Gastroesophageal sphincter (tissue), 4 donors: ENCODE measurements at regions not wholly inside any gene's neighbourhood (a gene's known extent, or its start where the extent isn't known, plus 50 kb on each side); places are given as distances from the start of the nearest gene placed in this dataset.

Experiments used
- ATAC-seq: fragments of 150-250 bp; one replicate; pipeline ENCODE4 v1.9.1; 2016; ENCODE audit warnings: mild to moderate bottlenecking, moderate library complexity
- H3K27ac ChIP-seq, 4 donors: fragments of 200-600 bp; sonication (generic) in 3 of 4; 1 replicate in 3 of 4; 2 replicates in 1 of 4; pipeline ENCODE4 v1.5.1; 2016 to 2019
- H3K27me3 ChIP-seq: fragments of 200-600 bp; sonication (generic); one replicate; pipeline ENCODE4 v1.5.1; 2019
- H3K36me3 ChIP-seq, 2 donors: fragments of 200-600 bp; sonication (generic); one replicate each; pipeline ENCODE4 v1.5.1; 2019; ENCODE audit warnings: control low read depth in 1 of 2
- H3K4me1 ChIP-seq, 3 donors: fragments of 200-600 bp; sonication (generic); 1 replicate in 2 of 3; 2 replicates in 1 of 3; pipeline ENCODE4 v1.5.1; 2016 to 2019; ENCODE audit warnings: control low read depth in 2 of 3
- H3K4me3 ChIP-seq, 2 donors: fragments of 200-600 bp; sonication (generic); one replicate each; pipeline ENCODE4 v1.5.1; 2019; ENCODE audit warnings: mild to moderate bottlenecking in 1 of 2, moderate library complexity in 1 of 2
- H3K9me3 ChIP-seq, 3 donors: fragments of 200-600 bp; sonication (generic); one replicate each; pipeline ENCODE4 v1.5.1; 2017 to 2019; ENCODE audit warnings: control low read depth in 2 of 3
- EP300 ChIP-seq: sonication (generic); formaldehyde crosslinking; IDR thresholded peaks from one replicate; pipeline ENCODE4 v1.6.1; 2017; ENCODE audit warnings: antibody characterized with exemption, mild to moderate bottlenecking
- POLR2A ChIP-seq, 2 donors: fragments of 450-650 bp; IDR thresholded peaks; one replicate each; pipeline ENCODE4 v1.6.1; 2017; ENCODE audit warnings: antibody characterized with exemption in 2 of 2, mild to moderate bottlenecking in 2 of 2, moderate library complexity in 1 of 2
- POLR2AphosphoS5 ChIP-seq: sonication (generic); formaldehyde crosslinking; IDR thresholded peaks from one replicate; pipeline ENCODE4 v1.6.1; 2017; ENCODE audit warnings: antibody characterized with exemption
- WGBS, 2 donors: methylation state at CpG; one replicate each; pipeline ENCODE4 v1.1.5; 2018; ENCODE audit warnings: low coverage in 1 of 2; 5-methylcytosine and 5-hydroxymethylcytosine counted together
- TF ChIP-seq, protein P1 (sequence below), 4 experiments: fragments of 200-600 bp in 2 of 4; fragments of 450-650 bp in 2 of 4; sonication (generic) in 1 of 4; IDR thresholded peaks; one replicate each; pipeline ENCODE4 v1.5.1; 2017 to 2019; ENCODE audit warnings: antibody characterized with exemption in 4 of 4, mild to moderate bottlenecking in 2 of 4, moderate library complexity in 2 of 4

- Histone ChIP-seq H3K4me3 (no peak overlapping the region), H3K36me3 (no peaks in the 10 kb centered on the region), H3K4me1 (no peaks in the 10 kb centered on the region), H3K27ac (no peak overlapping the region), H3K27me3 (peaks cover 22% of the 10 kb centered on the region), H3K9me3 (peaks cover 0 to 41% (median 0%) of the 10 kb centered on the region in 3 donors)
- TF ChIP-seq POLR2AphosphoS5 (no peak), EP300 (no peak)
- no peak for ATAC-seq
- WGBS, 2 donors: 81 to 82% methylated on average over 5 to 6 of the region's 6 CpGs
Observed at GRCh38 chr12:131449027-131449426, 261.9 kb upstream of the SFSWAP start.

- H3K27ac ChIP-seq: no peak overlapping the region
- H3K36me3 ChIP-seq: no peaks in the 10 kb centered on the region
- ATAC-seq: no peak
- peaks cover 32% of the 10 kb centered on the region for H3K27me3 ChIP-seq
- H3K4me1 ChIP-seq: no peaks in the 10 kb centered on the region
- WGBS, 2 donors: 6% methylated on average over 6 of the region's 10 CpGs; no CpG with 5 or more reads in 1 of the 2 donors
- peaks cover 0 to 41% (median 0%) of the 10 kb centered on the region in 3 donors for H3K9me3 ChIP-seq
- H3K4me3 ChIP-seq: no peak overlapping the region
- TF ChIP-seq POLR2A (IDR thresholded peaks at IDR 0.05) (no peak), EP300 (no peak), POLR2AphosphoS5 (no peak)
- TF ChIP-seq, protein P1, sequence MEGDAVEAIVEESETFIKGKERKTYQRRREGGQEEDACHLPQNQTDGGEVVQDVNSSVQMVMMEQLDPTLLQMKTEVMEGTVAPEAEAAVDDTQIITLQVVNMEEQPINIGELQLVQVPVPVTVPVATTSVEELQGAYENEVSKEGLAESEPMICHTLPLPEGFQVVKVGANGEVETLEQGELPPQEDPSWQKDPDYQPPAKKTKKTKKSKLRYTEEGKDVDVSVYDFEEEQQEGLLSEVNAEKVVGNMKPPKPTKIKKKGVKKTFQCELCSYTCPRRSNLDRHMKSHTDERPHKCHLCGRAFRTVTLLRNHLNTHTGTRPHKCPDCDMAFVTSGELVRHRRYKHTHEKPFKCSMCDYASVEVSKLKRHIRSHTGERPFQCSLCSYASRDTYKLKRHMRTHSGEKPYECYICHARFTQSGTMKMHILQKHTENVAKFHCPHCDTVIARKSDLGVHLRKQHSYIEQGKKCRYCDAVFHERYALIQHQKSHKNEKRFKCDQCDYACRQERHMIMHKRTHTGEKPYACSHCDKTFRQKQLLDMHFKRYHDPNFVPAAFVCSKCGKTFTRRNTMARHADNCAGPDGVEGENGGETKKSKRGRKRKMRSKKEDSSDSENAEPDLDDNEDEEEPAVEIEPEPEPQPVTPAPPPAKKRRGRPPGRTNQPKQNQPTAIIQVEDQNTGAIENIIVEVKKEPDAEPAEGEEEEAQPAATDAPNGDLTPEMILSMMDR (IDR thresholded peaks at IDR 0.05): no peak
Observed at GRCh38 chr12:131452444-131452860, 258.4 kb upstream of the SFSWAP start.

DNA sequence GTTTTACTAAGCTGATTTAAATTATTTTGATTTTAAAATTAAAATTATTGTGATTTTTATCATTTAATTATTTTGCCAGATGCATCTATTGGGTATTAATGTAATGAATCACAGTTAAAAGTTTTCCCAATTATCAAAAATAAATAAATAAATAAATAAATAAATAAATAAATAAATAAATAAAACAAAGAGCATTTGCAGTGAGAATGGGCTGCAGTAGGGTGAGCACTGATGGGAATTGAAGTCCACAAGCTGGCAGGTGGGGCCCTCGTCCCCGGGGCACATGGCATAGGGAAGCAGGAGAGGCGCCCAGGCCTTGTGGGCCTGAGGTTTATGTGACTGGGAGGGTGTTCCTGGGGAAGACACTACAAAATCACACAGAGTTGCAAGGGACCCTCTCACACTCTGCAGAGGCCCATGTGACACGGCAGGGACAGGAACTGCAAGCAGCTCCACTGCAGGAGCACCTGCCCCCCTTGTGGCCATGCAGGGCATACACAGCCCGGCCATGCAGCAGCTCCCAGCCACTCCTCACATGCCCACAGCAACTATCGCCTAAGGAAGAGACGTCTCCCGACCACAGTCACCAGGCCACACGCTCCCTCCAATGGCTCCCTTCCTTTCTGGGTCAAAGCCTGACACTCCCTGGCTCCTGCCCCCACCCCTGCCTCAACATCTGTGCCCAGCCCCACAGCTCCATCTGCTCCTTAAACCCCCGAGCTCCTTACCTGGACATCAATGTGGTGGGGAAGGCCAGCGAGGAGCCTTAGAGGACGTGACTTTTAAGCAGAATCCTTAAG, 256.3 kb upstream of the SFSWAP start:
- Histone ChIP-seq H3K27me3 (peaks cover 50% of the 10 kb centered on the region), H3K4me3 (no peak overlapping the region), H3K9me3 (peaks cover 0 to 26% (median 0%) of the 10 kb centered on the region in 3 donors), H3K27ac (no peak overlapping the region), H3K4me1 (no peaks in the 10 kb centered on the region), H3K36me3 (no peaks in the 10 kb centered on the region)
- no peak for TF ChIP-seq POLR2A (IDR thresholded peaks at IDR 0.05)
- TF ChIP-seq, protein P1 (IDR thresholded peaks at IDR 0.05): peak in 2 of 4 experiments; percentile 47 to 64
- WGBS, 2 donors: 31% methylated on average over 6 of the region's 12 CpGs; no CpG with 5 or more reads in 1 of the 2 donors
- ATAC-seq: no peak

GRCh38 chr12:131455218-131455506, 255.7 kb upstream of the SFSWAP start:
- Histone ChIP-seq H3K4me1 (no peaks in the 10 kb centered on the region), H3K4me3 (no peak overlapping the region), H3K36me3 (no peaks in the 10 kb centered on the region), H3K9me3 (peaks cover 0 to 22% (median 0%) of the 10 kb centered on the region in 3 donors), H3K27ac (no peak overlapping the region), H3K27me3 (peaks cover 55% of the 10 kb centered on the region)
- TF ChIP-seq POLR2A (IDR thresholded peaks at IDR 0.05) (no peak), EP300 (no peak), POLR2AphosphoS5 (no peak)
- TF ChIP-seq, protein P1 (IDR thresholded peaks at IDR 0.05): no peak
- ATAC-seq: no peak
- 70 to 76% methylated on average over 2 to 10 of the region's 10 CpGs for WGBS, 2 donors

DNA sequence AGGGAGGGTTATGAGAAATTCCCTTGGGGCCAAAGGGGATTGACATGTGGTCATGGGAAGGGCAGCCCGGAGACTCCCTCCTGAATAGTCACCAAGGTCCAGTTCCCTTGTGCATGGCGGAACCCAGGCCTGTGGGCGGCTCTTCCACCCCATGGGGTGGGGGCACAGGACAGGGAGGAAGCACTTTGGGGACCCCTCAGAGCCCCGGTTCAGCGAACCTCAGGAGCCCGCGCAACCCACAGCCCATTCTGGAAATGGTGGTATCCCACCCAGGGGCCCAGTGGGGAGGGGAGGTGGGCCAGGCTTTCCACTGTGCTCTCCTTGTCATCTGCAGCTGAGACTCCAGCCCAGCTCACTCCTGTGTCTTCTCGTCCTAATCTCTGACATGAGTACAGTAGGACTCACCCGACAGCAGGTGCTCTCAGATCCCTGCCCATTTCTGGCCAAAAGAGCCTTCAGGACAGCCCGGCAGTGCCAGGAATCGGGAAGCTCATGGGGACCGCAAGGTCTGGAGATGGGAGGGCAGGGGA, 255.2 kb upstream of the SFSWAP start:
- H3K27ac ChIP-seq: no peak overlapping the region
- H3K4me1 ChIP-seq: no peaks in the 10 kb centered on the region
- peaks cover 55% of the 10 kb centered on the region for H3K27me3 ChIP-seq
- 80% methylated on average over 1 of the region's 12 CpGs; no CpG with 5 or more reads in 1 of the 2 donors for WGBS, 2 donors
- H3K9me3 ChIP-seq: peaks cover 0 to 17% (median 0%) of the 10 kb centered on the region in 3 donors
- no peak for ATAC-seq
- H3K36me3 ChIP-seq: no peaks in the 10 kb centered on the region
- no peak overlapping the region for H3K4me3 ChIP-seq
- TF ChIP-seq POLR2A (IDR thresholded peaks at IDR 0.05): no peak
- TF ChIP-seq, protein P1 (IDR thresholded peaks at IDR 0.05): no peak
- no peak for TF ChIP-seq EP300
- TF ChIP-seq POLR2AphosphoS5: no peak
